Activated effector memory CD4-positive, alpha-beta T cell treated with anti-CD3 and anti-CD28 coated beads, Interleukin-2, amount 50 U/mL, for 16 hours (primary cell): ENCODE measurements at regions not wholly inside any gene's neighbourhood (a gene's known extent, or its start where the extent isn't known, plus 50 kb on each side); places are given as distances from the start of the nearest gene placed in this dataset.
"Not testable (repeated sequence)": the region's sequence is repeated elsewhere in the genome, so short reads cannot be mapped to it uniquely, and the experiment has no call there.

Experiments used
- DNase-seq: peaks from one replicate; pipeline ENCODE4 v3.0.0-alpha.2; 2020

DNA sequence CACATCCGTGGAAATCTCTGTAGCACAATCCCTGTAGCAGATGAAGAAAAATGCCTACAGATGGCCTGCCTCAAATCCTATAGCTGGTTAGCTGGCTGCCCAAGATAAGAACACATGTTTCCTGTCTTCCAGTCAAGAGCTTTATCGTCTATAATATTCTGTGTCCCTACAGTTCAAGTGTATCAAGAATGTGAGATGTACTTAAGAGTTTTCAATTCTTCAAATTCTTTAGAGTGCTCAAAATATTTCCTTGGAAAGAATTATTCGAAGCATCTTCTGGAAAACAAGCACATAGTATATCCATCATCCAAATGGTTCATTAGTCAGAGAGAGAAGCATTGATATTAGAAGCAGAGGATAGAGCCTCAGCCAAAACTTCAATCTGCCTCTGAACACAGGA lies 239.8 kb downstream of the COG6 start:
- DNase-seq, result no peak

DNA sequence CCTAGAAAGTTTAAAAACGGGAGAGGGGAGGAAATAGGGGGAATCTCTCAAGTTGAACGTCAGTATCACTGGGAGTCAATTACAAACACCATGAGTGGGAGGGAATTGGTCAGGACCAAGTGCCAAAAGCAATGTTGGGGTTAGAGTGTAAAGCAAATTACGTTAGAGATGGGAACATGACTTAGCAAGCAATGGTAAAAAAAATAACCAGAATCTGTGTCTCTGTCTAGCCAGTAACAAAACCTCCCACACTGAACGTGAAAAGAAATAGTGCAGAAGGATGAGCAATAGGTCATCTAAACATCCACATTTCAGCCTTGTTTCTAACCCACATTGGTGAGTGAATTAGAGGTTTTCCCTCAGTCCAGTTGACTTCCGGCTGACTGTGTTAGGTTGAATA lies 242.2 kb downstream of the COG6 start:
- no peak for DNase-seq

DNA sequence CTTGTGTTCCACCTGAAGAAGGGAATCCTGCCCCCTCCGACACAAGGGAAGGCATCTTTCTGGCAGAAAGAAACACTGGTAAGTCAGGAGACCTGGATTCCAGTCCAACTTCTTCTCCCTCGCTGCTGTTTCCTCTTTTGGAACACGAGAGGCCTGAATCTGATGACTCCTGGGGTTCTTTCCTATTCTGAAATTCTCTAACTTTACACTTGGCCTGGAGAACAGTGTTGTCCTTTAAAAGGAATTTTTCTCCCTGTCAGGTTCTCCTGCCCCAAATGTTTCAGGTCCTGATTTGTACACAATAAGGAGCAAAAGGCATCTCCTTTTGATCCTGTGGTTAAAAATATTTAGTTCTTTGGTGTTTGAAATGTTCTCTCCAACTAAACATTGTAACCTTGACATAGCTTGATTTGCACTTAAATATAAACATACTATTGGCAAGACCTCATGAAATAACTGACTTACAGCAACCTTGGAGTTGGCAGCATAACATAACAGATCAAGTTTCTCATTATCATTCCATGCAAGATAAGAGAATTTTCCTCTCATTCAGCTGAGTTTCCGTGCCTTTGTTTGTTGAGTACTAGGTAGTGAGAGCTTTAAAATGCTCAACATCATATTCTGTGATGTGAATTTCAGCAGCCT lies 244.8 kb downstream of the COG6 start:
- no peak for DNase-seq

DNA sequence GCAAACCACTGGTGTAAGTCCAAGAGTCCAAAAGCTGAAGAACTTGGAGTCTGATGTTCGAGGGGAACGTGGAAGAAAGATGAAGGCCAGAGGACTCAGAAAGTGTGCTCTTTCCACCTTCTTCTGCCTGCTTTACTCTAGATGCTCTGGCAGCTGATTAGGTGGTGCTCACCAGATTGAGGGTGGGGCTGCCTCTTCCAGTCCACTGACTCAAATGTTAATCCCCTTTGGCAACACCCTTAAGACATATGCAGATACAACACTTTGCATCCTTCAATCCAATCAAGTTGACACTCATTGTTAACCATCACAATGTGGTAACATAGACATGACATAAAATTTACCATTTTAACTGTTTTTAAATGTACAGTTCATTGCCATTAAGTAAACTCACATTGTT lies 249.5 kb downstream of the COG6 start:
- no peak for DNase-seq

DNA sequence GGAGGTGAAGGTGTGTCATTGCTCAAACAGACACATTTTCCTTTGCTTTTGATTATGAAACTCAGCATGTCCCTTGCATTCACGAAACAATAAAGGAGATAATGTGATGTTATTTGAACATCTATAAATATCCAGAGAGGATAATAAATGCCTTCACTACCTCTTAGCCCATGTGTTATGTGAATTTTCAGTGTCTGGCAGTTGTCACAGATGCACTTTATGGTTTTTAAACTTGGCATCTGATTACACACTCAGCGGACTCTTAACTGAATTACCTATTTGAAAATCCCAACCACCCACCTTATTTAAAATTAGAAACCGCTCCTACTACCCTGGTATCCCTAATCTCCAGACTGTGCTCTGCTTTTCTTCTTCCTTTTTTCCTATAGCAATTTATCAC lies 254.2 kb downstream of the COG6 start:
- no peak for DNase-seq

DNA sequence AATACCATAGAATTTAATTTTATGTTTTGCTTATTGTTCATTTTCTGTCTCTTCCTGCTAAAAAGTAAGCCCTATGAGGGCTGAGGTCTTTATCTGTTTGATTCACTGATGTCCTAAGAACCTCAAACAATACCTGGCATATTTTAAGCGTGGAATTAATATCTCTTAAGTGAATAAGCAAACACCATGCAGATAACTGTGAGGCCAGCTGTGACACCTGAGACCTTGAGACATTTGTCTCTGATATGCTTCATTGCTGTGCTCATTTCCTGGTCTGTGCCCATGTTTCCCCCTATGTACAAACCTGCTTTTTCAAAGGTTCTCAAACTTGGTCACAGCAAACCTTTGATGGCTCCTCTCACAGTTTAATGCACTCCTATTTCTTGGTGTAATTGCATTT lies 254.6 kb downstream of the COG6 start:
- no peak for DNase-seq

DNA sequence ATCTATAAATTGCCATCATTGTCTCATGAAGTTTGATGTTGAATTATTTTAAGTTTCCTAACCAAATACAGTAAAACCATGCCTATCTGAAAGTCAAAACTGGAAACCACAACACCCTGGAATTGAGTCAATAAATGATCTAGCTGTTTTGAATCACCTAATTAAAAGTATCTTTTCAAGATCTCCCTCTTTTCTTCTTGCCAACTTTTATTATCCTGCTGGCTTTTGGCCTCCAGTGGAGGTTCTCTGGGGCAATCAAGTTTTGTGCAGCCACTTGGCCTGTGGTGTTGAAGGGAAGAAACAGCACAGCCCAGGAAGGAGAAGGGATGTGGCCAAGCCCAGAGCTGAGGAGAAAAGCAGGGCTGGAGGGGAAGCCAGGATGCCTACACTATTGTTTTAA lies 255.4 kb downstream of the COG6 start:
- DNase-seq, result no peak

DNA sequence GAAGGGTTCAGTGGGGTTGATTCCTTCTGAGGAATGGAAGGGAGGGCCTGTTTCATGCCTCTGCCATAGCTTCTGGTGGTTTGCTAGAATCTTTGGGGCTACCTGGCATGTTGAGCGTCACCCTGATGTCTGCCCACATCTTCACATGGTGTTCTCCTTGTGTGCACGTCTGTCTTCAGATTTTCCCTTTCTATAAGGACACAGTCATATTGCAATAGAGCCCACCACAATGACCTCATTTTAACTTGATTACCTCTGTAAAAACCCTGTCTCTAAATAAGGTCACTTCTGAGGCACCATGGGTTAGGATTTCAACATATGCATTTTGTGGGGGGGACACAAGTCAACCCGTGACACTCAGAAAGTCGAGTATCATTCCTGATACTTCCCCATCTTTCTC lies 257.9 kb downstream of the COG6 start:
- DNase-seq, result no peak

DNA sequence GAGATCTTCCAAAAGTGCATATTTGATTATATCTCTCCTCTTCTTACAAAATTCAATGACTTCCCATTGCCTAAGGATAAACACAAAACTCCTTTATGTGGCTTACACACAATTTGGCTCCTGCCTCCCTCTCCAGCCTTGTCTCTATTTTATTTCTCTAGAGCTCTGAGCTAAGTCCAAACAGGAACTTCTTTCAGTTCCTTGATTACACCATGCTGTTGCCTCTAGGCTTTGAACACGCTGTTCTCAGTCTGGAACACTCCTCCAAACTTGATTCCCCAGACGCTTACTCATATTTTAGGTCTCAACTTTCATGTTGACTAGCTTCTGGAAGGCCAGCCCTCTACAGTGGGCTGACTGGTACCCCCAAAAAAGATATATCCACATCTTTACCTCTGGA lies 258.5 kb downstream of the COG6 start:
- no peak for DNase-seq

DNA sequence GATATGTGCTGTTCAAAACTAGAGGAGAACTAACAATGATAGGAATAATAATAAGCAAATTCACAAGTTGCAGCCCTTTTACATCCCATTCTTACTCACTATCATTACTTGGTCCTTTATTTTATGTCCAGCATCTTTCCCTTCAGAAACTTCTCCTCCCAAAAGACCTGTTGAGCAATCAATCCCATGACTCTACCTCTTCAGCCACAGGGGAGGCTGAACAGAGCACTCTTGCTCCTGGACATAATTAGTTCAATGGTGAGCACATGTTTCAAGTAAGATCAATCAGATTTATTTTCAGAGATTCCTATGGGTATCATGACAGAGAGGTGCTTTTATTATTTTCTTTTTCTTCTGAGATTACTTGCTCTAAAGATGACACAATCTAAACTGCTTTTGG lies 260.0 kb downstream of the COG6 start:
- DNase-seq, result no peak

DNA sequence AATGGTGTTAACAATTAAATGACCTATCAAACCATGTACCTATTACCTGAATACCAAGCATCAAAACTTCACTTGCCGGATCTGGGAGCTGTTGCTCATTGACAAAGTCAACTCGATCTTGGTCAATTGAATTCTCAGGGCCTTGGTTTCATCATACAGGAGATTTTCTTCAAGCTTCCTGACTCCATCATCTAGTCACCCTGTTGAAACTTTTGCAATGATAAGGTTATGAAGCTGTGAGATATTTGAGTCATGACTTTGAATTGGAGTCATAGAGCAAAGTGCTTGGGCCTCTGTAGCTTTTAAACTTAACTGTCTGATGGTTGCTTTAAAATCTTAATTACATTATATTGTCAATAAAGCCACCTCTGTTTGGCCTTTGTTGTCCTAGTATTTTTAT lies 260.9 kb downstream of the COG6 start:
- no peak for DNase-seq

DNA sequence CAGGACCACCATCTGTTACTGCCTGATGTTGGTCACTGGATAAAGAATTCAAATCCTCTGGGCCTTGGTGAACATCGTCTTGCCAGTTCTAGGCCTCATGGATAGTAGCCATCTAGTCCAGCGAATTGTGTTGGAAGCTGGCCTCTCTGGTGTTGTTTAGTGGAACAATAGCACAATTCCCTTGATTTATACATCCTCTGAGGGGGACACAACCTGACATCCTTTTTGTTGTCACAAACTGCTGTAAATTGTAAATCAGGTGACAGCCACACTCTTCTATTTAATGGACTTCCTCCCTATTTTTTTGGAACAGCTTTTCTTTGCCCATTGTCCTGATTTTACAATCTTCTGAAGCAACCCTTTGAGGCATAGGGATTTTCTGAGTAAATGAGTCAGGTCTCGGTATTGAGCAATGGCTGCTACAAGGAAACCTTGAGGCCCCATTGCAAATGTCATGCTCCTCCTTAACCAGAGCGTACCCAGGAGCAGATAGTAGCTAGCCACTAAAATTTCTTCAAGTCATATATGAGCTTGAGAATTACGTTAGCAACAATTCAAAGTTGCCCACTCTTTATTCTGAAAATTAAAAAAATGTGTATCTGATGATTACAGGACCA lies 263.3 kb downstream of the COG6 start:
- DNase-seq, result no peak

DNA sequence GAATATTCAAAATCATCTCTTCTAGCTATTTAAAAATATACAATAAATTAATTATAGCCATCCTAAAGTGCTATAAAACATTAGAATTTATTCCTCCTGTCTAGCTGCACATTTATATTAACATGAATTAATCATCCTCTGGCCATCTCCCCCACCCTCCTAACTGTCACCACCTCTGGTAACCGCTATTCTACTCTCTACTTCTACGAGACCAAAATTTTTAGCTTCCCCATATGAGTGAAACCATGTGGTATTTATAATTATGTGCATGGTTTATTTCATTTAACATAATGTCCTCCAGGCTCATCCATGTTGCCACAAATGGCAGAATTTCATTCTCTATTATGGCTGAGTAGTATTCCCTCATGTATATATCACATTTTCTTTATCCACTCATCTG lies 265.2 kb downstream of the COG6 start:
- no peak for DNase-seq

DNA sequence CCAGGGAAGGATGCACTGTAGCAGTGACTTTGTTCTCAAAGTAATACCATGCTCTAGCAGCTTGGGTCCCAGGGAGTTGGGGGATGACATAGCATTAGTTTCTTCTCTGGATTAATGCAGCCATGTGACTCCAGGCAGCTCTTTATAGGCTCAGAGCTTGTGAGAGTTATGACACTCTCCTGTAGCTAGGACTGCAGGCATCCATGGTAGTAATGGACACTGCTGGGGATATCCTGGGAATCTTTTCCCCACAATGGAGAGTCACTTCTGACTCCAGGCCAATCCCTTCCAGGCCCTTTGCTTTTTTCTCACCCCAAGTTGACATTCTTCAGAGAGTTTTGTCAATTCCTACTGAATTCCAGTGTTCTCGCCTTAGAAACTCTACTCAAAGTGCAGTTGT lies 270.9 kb downstream of the COG6 start:
- no peak for DNase-seq

DNA sequence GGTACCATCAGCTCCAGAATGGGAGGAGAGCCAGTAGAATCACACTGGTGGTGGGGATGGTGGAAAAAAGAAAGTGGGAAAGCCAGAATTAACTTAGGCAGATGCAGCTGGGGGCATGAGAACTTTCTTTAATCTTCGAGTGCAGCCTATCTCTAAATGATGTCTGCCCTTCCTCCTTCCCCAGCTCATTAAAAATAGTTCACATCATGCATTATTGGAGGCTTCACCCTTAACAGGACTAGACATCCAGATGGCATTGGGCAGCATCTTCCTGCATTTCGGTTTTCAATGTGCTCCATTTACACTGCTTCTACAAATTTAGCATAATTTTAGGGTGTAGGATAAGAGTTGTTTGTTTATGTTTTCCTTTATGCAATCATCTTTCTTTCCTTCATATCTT lies 272.8 kb downstream of the COG6 start:
- no peak for DNase-seq

DNA sequence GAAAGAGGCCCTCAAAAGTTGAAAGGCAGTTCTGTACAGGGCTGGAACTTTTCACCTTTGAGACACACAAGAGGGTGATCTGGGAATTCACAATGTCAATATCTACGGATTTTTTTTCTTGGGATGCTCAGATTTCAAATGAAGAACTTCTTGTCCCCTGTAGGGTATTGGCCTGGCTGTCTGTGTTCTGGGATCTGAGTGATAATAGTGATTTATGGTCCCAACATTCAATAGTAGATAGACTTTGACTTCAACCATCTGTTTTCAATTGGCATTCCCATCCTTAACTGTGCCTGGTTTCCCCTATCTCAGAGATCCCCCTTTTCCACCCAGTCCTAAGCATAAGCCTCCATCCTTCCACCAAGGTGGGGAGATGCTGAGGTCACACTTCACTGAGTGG lies 274.1 kb downstream of the COG6 start:
- DNase-seq, result no peak

DNA sequence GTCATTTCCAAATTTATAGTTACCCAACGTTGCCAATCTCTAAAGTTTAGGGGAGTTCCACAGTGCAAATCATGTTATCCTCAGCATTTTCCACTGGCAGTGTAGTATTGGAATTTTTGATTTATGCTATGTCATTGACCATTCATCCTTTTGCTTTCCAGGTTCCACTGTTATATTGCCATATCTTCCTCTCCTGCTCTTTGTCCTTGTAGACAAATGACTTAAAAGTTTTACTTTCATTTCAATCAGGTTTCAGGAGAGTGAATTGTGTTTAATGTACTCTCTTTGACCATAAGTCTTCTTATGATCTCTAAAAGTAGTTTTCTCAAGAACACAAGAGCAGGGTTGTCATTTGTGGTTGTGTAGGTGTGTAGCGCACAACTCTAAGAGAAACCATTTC lies 274.6 kb downstream of the COG6 start:
- no peak for DNase-seq

DNA sequence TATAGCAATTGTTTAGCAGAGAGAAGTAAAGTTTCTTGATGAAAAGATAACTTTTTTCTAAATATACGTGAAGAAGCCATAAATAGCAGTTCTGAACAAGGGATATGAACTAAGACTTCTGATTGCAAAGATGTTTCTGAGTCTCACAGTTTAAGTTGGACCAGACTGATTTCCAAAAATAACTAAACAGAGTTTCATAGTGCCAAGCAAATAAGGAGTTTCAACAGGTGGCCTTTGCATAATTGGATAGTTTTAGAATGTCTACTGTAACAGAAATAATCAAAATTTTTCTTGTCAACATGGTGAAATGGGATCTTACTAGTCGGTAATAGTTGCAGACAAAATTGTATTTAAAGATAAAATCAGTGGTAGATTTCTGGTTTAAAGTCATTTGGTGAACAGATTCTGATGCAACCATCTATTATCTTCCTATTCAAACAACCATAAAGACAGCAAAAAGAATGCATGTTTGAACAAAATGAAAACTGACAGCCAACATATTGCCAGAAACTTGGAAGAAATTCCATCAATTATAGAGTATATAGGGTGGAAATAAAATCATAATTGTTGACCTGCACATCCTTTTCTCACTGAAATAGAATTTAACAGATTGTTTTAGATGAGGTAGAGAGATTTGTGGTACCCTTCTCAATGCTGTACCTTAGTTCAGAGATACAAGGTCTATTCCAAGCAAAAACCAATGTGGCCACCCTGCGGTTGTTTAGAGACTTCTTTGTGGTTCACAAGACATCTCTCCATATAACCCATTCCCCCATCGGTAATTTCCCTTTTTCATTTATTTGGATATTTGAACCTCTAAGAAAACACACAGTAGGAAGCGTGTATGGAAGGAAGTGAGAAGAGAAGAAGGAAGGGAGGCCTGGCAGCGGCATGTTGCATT lies 275.3 kb downstream of the COG6 start:
- DNase-seq, result no peak

DNA sequence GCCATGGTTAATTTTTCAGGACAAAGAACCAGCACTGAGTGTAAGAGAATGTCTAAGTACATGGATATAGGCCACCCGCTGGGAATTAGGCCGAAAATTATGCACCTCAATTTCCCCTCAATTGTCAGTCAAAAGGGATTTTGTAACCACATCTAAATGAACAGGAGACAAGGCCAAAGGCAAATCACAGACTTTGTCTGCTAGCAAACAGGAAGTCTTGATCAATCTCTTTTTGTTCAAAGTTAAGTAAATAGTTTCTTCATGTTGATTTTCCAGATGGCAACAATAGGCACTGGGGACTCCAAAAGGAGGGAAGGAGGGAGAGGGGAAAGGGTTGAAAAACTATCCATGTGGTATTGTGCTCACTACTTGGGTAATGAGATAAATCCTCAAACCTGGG lies 276.0 kb downstream of the COG6 start:
- DNase-seq, result no peak

DNA sequence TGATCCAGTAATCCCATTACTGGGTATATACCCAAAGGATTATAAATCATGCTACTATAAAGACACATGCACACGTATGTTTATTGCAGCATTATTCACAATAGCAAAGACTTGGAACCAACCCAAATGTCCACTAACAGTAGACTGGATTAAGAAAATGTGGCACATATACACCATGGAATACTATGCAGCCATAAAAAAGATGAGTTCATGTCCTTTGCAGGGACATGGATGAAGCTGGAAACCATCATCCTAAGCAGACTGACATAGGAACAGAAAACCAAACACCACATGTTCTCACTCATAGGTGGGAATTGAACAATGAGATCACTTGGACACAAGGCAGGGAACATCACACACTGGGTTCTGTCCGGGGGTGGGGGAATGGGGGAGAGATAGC lies 277.1 kb downstream of the COG6 start:
- not testable (repeated sequence) for DNase-seq

DNA sequence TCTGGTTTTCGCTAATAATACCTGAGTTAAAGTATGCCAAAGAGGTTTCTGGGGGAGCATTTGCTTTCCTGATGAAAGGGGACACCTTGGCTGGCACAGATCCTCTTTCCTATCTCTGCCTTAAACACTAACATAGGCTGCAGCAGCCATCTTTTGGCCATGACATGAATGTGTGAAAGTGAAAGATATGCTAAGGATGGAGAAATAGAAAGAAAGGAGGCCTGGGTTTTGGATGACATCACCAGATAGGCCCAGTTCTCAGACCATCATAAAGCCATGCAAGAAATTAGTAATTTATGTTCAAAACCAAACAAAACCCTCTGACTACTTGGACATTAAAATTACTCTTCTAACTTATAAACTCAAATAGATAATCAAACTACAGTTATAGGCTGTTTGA lies 279.7 kb downstream of the COG6 start:
- no peak for DNase-seq

DNA sequence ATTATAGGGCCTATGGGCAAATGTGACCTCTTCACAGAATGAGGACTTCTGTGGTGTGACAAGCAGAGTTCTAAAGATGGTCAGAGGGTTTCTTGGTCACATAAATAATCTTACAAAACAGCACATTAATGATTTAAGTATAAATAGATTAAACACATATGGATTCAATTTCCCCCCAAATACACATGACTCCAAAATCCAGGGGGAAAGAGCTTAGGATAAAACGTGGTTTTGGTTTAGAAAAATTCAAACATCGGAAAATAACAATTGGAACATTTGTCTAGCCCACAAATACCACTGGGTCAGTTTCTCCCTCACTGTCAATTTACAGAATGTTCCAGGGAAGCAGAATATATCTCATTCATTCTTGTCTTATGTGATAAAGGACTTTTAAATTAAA lies 283.1 kb downstream of the COG6 start:
- DNase-seq, result no peak

DNA sequence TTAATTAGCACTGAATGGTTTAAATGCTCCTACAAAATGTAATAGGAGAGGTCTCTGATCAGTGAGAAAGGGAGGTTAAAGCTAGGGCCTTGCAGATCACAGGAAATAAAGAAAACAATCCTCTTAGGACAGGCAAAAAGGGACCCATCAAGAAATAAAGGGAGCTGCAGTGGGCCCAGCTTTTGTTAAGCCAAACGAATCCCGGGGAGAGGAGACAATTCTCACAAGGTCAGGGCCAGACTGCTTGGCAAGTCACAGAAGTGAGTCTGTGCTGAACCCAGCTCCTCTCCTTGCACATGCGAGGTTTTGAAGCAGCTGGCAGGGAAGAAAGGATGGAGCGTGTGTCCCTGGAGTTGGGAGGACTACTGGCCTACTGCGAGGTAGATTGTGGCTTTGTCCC lies 285.8 kb downstream of the COG6 start:
- no peak for DNase-seq

DNA sequence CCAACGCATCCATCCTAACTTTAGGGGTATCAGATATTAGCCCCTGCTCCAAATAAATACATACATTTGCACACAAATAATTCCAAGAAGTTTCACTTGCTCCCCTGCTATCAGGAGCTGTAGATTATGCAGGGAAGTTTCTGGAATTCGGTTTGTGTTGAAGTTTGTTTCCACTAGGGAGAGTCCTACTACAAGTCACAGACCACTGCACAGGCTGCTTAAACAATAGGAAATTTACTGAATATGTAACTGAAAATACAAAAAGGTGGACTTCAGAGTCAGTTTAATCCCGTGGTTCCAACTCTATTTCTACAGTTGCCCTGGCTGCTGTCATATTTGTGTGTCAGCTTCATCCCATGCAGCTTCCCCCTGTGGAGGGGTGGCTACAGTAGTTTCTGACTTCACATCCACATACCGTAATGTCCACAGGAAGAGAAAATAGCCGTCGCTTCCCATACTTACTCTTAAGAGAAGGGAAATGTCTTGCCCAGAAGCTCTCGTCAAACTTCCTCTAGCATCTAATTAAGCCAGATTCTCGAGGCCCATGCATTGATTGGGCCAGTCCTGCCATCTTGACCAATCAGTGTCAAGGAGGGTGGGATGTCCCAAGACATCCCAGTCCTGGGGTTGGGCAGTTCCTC lies 286.6 kb downstream of the COG6 start:
- DNase-seq, result no peak
